ENCODE measurements at regions not wholly inside any gene's neighbourhood (a gene's known extent, or its start where the extent isn't known, plus 50 kb on each side); places are given as distances from the start of the nearest gene placed in this dataset.

- ChIA-PET CTCF (ENCODE audit: partially characterized antibody) (interaction anchor here (0.6 to 1.1 kb wide), 3 partner anchors 12 to 255 kb away, joined by 3 to 4 read pairs (median 3); no protein-coding TSS in a partner anchor), POLR2A (ENCODE audit: partially characterized antibody) (no interaction called here)
- no peak overlapping the region for H3K18ac ChIP-seq (ENCODE audit: extremely low read depth, low read length)
- H3K36me3 ChIP-seq (ENCODE audit: control insufficient read depth in 2 of 4, insufficient read depth in 4 of 4, low read length in 3 of 4) = no peaks in the 10 kb centered on the region
- H3K9ac ChIP-seq (replicated peaks in 1 of 4; ENCODE audit: extremely low read depth in 1 of 4, low read depth in 3 of 4, low read length in 3 of 4) = no peak overlapping the region
- H4K8ac ChIP-seq (ENCODE audit: extremely low read depth, insufficient read depth, low read length) = no peak overlapping the region
- no peak overlapping the region for H4K5ac ChIP-seq (ENCODE audit: insufficient read length, low read depth, low read length)
- H3K4me2 ChIP-seq (ENCODE audit: insufficient read depth in 1 of 2, low read depth in 2 of 2, low read length in 2 of 2) = no peak overlapping the region
- WGBS, 2 experiments (ENCODE audit: extremely low coverage in 1 of 2, insufficient coverage in 1 of 2, insufficient read length in 1 of 2, insufficient replicate concordance in 2 of 2, low coverage in 1 of 2, low lambda C conversion rate in 2 of 2, missing lambda C conversion rate in 1 of 2) = 98% methylated on average over 2 of the region's 2 CpGs; no CpG with 5 or more reads in 1 of the 2 experiments
- FAIRE-seq (no peak), DNase-seq (ENCODE audit: low read depth in 1 of 2, low spot score in 2 of 2) (no peak)
- no peak overlapping the region for H3K27ac ChIP-seq (ENCODE audit: low read depth, low read length)
- no peak overlapping the region for H3K4me3 ChIP-seq (ENCODE audit: extremely low read depth in 1 of 4, insufficient read depth in 2 of 4, low read depth in 3 of 4, low read length in 4 of 4)
- no peak overlapping the region for H2AFZ ChIP-seq (ENCODE audit: low read length)
- TF ChIP-seq CEBPB (IDR thresholded peaks at IDR 0.05; ENCODE audit: low read depth, low read length) (no peak), CHD2 (IDR thresholded peaks at IDR 0.05; ENCODE audit: low read length) (no peak), JUND (IDR thresholded peaks at IDR 0.05; ENCODE audit: low read length) (no peak), BACH1 (IDR thresholded peaks at IDR 0.05; ENCODE audit: low read length) (no peak), EP300 (IDR thresholded peaks at IDR 0.05; ENCODE audit: borderline replicate concordance in 1 of 2, low read depth in 2 of 2, low read length in 2 of 2) (no peak)
- no peak overlapping the region for H2AK5ac ChIP-seq (ENCODE audit: low read depth, low read length)
- H3K9me3 ChIP-seq (ENCODE audit: insufficient read depth in 2 of 2, low read depth in 1 of 2, low read length in 1 of 2) = no peaks in the 10 kb centered on the region
- H2BK12ac ChIP-seq (ENCODE audit: low read depth, low read length) = no peak overlapping the region
- no peak overlapping the region for H2BK20ac ChIP-seq (ENCODE audit: low read length)
- no peak overlapping the region for H2BK5ac ChIP-seq (ENCODE audit: low read depth, low read length)
- H3K56ac ChIP-seq (replicated peaks; ENCODE audit: insufficient read length, low read depth, low read length) = no peak overlapping the region
- H2BK120ac ChIP-seq (replicated peaks; ENCODE audit: low read depth, low read length) = no peak overlapping the region
- 0 out of 7 replicates have a peak, but pooled peaks cover 0 to 2% (median 0%) of the 10 kb centered on the region in 4 experiments for H3K4me1 ChIP-seq (replicated peaks in 1 of 4; ENCODE audit: control insufficient read depth in 3 of 4, insufficient read depth in 4 of 4, low read length in 3 of 4)
- H4K91ac ChIP-seq (replicated peaks; ENCODE audit: insufficient read length, low read length) = no peak overlapping the region
- no peaks in the 10 kb centered on the region for H3K27me3 ChIP-seq (replicated peaks in 1 of 4; ENCODE audit: control insufficient read depth in 3 of 4, extremely low read depth in 1 of 4, insufficient read depth in 3 of 4, low read length in 3 of 4)
- no peak overlapping the region for H3K14ac ChIP-seq (ENCODE audit: insufficient read length)
- H3K4ac ChIP-seq (replicated peaks; ENCODE audit: insufficient read length, low read depth, low read length) = no peak overlapping the region
- H4K20me1 ChIP-seq (replicated peaks in 1 of 2; ENCODE audit: control insufficient read depth in 1 of 2, insufficient read depth in 2 of 2, low read length in 2 of 2) = no peaks in the 10 kb centered on the region
- no peaks in the 10 kb centered on the region for H3K79me1 ChIP-seq (ENCODE audit: low read depth, low read length)
- no peaks in the 10 kb centered on the region for H3K79me2 ChIP-seq (ENCODE audit: control insufficient read depth in 1 of 2, insufficient read depth in 2 of 2, low read length in 2 of 2)
- H3K23me2 ChIP-seq (ENCODE audit: low read depth, low read length) = no peaks in the 10 kb centered on the region
- no peak overlapping the region for H2BK15ac ChIP-seq (ENCODE audit: low read length)
- H3K23ac ChIP-seq (ENCODE audit: insufficient read length) = no peak overlapping the region
Measured at GRCh38 chr5:130397132-130397531, 492.9 kb downstream of the CHSY3 start.

Measured in H1 (cell line).